ENCODE measurements at regions not wholly inside any gene's neighbourhood (a gene's known extent, or its start where the extent isn't known, plus 50 kb on each side); places are given as distances from the start of the nearest gene placed in this dataset.

DNA sequence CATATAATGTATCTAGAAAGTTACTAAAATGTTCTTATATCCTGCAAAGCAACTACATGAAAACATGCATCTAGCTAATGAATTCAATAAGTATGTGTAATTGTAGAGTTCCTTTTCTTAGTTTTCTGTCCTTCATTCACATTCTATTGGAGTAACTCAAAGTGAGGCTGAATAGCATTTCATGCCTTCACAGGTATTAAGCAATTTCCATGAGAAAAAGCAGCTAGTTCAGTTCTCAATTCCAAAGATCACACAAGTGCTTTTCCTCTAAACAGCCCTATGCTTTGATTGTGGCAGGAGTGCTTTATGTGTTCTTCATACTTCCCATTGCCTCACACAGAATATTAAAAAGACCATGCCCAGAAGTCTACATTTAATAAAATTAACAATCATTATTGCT lies 274.9 kb downstream of the RFPL4B start:
- no peaks in the 10 kb centered on the region for H3K36me3 ChIP-seq (ENCODE audit: insufficient read depth)
- no peaks in the 10 kb centered on the region for H4K20me1 ChIP-seq (replicated peaks; ENCODE audit: insufficient read depth)
- Mint-ChIP-seq H3K4me1 (peaks cover 8% of the 10 kb centered on the region; the same call in 2 of the 3 replicates), H3K4me3 (no peak overlapping the region), H3K9me3 (no peaks in the 10 kb centered on the region), H3K27ac (0 out of 2 replicates have a peak overlapping the region, but pooled peaks have one; percentile 32), H3K27me3 (ENCODE audit: insufficient read depth, low read depth, poor library complexity) (no peaks in the 10 kb centered on the region), H3K36me3 (ENCODE audit: low read depth) (no peaks in the 10 kb centered on the region)
- ATAC-seq (0 out of 3 replicates have a peak, but pooled peaks have one; percentile 24), DNase-seq (ENCODE audit: low spot score) (peak; percentile 11)
- no peak overlapping the region; the same call in 1 of the 2 replicates for H2AFZ ChIP-seq
- no peak overlapping the region for H3K4me3 ChIP-seq
- H3K27me3 ChIP-seq (ENCODE audit: insufficient read depth): no peaks in the 10 kb centered on the region
- H3K9me2 ChIP-seq (ENCODE audit: insufficient read depth): no peaks in the 10 kb centered on the region
- H3F3A ChIP-seq (replicated peaks; ENCODE audit: low read depth): no peaks in the 10 kb centered on the region
- peaks cover 11% of the 10 kb centered on the region; the same call in 1 of the 2 replicates for H3K4me1 ChIP-seq (ENCODE audit: insufficient read depth)
- no peak overlapping the region for H3K27ac ChIP-seq (ENCODE audit: low read depth)
- no peaks in the 10 kb centered on the region for H3K79me2 ChIP-seq (replicated peaks; ENCODE audit: insufficient read depth)
- H3K4me2 ChIP-seq: peak overlapping the region; percentile 45; the same call in 1 of the 2 replicates
- TF ChIP-seq ZNF114 (CRISPR knock-in tag; IDR thresholded peaks at IDR 0.05) (no peak), NANOG (IDR thresholded peaks at IDR 0.05; ENCODE audit: borderline replicate concordance) (no peak), POLR2AphosphoS5 (IDR thresholded peaks at IDR 0.05; ENCODE audit: low read depth) (no peak), ZNF331 (CRISPR knock-in tag; IDR thresholded peaks at IDR 0.05; ENCODE audit: low read depth) (no peak), STAT1 (IDR thresholded peaks at IDR 0.05; ENCODE audit: unreplicated experiment) (no peak), JUNB (IDR thresholded peaks at IDR 0.05; ENCODE audit: unreplicated experiment) (no peak), CREB1 (CRISPR knock-in tag; IDR thresholded peaks at IDR 0.05; ENCODE audit: low read depth) (no peak), EZH2 (IDR thresholded peaks at IDR 0.05; ENCODE audit: low read depth, unreplicated experiment) (no peak), EZH2phosphoT487 (IDR thresholded peaks at IDR 0.05; ENCODE audit: unreplicated experiment) (no peak)
- TF ChIP-seq, protein P1, sequence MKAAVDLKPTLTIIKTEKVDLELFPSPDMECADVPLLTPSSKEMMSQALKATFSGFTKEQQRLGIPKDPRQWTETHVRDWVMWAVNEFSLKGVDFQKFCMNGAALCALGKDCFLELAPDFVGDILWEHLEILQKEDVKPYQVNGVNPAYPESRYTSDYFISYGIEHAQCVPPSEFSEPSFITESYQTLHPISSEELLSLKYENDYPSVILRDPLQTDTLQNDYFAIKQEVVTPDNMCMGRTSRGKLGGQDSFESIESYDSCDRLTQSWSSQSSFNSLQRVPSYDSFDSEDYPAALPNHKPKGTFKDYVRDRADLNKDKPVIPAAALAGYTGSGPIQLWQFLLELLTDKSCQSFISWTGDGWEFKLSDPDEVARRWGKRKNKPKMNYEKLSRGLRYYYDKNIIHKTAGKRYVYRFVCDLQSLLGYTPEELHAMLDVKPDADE (IDR thresholded peaks at IDR 0.05): no peak
- TF ChIP-seq, protein P2, sequence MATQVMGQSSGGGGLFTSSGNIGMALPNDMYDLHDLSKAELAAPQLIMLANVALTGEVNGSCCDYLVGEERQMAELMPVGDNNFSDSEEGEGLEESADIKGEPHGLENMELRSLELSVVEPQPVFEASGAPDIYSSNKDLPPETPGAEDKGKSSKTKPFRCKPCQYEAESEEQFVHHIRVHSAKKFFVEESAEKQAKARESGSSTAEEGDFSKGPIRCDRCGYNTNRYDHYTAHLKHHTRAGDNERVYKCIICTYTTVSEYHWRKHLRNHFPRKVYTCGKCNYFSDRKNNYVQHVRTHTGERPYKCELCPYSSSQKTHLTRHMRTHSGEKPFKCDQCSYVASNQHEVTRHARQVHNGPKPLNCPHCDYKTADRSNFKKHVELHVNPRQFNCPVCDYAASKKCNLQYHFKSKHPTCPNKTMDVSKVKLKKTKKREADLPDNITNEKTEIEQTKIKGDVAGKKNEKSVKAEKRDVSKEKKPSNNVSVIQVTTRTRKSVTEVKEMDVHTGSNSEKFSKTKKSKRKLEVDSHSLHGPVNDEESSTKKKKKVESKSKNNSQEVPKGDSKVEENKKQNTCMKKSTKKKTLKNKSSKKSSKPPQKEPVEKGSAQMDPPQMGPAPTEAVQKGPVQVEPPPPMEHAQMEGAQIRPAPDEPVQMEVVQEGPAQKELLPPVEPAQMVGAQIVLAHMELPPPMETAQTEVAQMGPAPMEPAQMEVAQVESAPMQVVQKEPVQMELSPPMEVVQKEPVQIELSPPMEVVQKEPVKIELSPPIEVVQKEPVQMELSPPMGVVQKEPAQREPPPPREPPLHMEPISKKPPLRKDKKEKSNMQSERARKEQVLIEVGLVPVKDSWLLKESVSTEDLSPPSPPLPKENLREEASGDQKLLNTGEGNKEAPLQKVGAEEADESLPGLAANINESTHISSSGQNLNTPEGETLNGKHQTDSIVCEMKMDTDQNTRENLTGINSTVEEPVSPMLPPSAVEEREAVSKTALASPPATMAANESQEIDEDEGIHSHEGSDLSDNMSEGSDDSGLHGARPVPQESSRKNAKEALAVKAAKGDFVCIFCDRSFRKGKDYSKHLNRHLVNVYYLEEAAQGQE (IDR thresholded peaks at IDR 0.05; ENCODE audit: unreplicated experiment): no peak
- TF ChIP-seq, protein P3, sequence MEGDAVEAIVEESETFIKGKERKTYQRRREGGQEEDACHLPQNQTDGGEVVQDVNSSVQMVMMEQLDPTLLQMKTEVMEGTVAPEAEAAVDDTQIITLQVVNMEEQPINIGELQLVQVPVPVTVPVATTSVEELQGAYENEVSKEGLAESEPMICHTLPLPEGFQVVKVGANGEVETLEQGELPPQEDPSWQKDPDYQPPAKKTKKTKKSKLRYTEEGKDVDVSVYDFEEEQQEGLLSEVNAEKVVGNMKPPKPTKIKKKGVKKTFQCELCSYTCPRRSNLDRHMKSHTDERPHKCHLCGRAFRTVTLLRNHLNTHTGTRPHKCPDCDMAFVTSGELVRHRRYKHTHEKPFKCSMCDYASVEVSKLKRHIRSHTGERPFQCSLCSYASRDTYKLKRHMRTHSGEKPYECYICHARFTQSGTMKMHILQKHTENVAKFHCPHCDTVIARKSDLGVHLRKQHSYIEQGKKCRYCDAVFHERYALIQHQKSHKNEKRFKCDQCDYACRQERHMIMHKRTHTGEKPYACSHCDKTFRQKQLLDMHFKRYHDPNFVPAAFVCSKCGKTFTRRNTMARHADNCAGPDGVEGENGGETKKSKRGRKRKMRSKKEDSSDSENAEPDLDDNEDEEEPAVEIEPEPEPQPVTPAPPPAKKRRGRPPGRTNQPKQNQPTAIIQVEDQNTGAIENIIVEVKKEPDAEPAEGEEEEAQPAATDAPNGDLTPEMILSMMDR (conservative IDR thresholded peaks at IDR 0.05; ENCODE audit: low read depth in 2 of 2): no peak
- TF ChIP-seq, protein P4, sequence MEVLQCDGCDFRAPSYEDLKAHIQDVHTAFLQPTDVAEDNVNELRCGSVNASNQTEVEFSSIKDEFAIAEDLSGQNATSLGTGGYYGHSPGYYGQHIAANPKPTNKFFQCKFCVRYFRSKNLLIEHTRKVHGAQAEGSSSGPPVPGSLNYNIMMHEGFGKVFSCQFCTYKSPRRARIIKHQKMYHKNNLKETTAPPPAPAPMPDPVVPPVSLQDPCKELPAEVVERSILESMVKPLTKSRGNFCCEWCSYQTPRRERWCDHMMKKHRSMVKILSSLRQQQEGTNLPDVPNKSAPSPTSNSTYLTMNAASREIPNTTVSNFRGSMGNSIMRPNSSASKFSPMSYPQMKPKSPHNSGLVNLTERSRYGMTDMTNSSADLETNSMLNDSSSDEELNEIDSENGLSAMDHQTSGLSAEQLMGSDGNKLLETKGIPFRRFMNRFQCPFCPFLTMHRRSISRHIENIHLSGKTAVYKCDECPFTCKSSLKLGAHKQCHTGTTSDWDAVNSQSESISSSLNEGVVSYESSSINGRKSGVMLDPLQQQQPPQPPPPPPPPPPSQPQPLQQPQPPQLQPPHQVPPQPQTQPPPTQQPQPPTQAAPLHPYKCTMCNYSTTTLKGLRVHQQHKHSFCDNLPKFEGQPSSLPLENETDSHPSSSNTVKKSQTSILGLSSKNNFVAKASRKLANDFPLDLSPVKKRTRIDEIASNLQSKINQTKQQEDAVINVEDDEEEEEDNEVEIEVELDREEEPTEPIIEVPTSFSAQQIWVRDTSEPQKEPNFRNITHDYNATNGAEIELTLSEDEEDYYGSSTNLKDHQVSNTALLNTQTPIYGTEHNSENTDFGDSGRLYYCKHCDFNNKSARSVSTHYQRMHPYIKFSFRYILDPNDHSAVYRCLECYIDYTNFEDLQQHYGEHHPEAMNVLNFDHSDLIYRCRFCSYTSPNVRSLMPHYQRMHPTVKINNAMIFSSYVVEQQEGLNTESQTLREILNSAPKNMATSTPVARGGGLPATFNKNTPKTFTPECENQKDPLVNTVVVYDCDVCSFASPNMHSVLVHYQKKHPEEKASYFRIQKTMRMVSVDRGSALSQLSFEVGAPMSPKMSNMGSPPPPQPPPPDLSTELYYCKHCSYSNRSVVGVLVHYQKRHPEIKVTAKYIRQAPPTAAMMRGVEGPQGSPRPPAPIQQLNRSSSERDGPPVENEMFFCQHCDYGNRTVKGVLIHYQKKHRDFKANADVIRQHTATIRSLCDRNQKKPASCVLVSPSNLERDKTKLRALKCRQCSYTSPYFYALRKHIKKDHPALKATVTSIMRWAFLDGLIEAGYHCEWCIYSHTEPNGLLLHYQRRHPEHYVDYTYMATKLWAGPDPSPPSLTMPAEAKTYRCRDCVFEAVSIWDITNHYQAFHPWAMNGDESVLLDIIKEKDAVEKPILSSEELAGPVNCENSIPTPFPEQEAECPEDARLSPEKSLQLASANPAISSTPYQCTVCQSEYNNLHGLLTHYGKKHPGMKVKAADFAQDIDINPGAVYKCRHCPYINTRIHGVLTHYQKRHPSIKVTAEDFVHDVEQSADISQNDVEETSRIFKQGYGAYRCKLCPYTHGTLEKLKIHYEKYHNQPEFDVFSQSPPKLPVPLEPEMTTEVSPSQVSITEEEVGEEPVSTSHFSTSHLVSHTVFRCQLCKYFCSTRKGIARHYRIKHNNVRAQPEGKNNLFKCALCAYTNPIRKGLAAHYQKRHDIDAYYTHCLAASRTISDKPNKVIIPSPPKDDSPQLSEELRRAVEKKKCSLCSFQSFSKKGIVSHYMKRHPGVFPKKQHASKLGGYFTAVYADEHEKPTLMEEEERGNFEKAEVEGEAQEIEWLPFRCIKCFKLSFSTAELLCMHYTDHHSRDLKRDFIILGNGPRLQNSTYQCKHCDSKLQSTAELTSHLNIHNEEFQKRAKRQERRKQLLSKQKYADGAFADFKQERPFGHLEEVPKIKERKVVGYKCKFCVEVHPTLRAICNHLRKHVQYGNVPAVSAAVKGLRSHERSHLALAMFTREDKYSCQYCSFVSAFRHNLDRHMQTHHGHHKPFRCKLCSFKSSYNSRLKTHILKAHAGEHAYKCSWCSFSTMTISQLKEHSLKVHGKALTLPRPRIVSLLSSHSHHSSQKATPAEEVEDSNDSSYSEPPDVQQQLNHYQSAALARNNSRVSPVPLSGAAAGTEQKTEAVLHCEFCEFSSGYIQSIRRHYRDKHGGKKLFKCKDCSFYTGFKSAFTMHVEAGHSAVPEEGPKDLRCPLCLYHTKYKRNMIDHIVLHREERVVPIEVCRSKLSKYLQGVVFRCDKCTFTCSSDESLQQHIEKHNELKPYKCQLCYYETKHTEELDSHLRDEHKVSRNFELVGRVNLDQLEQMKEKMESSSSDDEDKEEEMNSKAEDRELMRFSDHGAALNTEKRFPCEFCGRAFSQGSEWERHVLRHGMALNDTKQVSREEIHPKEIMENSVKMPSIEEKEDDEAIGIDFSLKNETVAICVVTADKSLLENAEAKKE (CRISPR knock-in tag; IDR thresholded peaks at IDR 0.05): no peak
